ENCODE measurements at regions not wholly inside any gene's neighbourhood (a gene's known extent, or its start where the extent isn't known, plus 50 kb on each side); places are given as distances from the start of the nearest gene placed in this dataset.

DNA sequence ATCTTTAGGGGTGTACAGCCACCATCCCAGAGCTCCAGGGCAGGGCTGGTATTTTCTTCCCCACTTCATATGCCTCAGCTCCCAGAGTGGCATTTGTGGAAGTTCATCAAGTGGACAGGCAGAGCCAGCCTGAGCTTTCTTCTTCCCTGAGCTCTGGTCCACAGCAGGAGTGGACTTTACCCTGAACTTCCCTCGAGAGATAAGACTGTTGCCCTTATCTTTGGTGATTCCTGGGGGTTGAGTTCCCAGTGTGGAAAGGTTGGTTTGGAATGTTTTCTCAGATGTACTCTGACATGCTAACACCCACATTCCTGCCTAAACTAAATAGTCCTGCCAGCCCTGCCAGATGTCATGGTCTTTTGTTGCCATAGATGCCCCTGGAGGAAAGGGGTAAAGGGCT lies 62.0 kb upstream of the LGALSL start (continued):
- TF ChIP-seq, protein P1, sequence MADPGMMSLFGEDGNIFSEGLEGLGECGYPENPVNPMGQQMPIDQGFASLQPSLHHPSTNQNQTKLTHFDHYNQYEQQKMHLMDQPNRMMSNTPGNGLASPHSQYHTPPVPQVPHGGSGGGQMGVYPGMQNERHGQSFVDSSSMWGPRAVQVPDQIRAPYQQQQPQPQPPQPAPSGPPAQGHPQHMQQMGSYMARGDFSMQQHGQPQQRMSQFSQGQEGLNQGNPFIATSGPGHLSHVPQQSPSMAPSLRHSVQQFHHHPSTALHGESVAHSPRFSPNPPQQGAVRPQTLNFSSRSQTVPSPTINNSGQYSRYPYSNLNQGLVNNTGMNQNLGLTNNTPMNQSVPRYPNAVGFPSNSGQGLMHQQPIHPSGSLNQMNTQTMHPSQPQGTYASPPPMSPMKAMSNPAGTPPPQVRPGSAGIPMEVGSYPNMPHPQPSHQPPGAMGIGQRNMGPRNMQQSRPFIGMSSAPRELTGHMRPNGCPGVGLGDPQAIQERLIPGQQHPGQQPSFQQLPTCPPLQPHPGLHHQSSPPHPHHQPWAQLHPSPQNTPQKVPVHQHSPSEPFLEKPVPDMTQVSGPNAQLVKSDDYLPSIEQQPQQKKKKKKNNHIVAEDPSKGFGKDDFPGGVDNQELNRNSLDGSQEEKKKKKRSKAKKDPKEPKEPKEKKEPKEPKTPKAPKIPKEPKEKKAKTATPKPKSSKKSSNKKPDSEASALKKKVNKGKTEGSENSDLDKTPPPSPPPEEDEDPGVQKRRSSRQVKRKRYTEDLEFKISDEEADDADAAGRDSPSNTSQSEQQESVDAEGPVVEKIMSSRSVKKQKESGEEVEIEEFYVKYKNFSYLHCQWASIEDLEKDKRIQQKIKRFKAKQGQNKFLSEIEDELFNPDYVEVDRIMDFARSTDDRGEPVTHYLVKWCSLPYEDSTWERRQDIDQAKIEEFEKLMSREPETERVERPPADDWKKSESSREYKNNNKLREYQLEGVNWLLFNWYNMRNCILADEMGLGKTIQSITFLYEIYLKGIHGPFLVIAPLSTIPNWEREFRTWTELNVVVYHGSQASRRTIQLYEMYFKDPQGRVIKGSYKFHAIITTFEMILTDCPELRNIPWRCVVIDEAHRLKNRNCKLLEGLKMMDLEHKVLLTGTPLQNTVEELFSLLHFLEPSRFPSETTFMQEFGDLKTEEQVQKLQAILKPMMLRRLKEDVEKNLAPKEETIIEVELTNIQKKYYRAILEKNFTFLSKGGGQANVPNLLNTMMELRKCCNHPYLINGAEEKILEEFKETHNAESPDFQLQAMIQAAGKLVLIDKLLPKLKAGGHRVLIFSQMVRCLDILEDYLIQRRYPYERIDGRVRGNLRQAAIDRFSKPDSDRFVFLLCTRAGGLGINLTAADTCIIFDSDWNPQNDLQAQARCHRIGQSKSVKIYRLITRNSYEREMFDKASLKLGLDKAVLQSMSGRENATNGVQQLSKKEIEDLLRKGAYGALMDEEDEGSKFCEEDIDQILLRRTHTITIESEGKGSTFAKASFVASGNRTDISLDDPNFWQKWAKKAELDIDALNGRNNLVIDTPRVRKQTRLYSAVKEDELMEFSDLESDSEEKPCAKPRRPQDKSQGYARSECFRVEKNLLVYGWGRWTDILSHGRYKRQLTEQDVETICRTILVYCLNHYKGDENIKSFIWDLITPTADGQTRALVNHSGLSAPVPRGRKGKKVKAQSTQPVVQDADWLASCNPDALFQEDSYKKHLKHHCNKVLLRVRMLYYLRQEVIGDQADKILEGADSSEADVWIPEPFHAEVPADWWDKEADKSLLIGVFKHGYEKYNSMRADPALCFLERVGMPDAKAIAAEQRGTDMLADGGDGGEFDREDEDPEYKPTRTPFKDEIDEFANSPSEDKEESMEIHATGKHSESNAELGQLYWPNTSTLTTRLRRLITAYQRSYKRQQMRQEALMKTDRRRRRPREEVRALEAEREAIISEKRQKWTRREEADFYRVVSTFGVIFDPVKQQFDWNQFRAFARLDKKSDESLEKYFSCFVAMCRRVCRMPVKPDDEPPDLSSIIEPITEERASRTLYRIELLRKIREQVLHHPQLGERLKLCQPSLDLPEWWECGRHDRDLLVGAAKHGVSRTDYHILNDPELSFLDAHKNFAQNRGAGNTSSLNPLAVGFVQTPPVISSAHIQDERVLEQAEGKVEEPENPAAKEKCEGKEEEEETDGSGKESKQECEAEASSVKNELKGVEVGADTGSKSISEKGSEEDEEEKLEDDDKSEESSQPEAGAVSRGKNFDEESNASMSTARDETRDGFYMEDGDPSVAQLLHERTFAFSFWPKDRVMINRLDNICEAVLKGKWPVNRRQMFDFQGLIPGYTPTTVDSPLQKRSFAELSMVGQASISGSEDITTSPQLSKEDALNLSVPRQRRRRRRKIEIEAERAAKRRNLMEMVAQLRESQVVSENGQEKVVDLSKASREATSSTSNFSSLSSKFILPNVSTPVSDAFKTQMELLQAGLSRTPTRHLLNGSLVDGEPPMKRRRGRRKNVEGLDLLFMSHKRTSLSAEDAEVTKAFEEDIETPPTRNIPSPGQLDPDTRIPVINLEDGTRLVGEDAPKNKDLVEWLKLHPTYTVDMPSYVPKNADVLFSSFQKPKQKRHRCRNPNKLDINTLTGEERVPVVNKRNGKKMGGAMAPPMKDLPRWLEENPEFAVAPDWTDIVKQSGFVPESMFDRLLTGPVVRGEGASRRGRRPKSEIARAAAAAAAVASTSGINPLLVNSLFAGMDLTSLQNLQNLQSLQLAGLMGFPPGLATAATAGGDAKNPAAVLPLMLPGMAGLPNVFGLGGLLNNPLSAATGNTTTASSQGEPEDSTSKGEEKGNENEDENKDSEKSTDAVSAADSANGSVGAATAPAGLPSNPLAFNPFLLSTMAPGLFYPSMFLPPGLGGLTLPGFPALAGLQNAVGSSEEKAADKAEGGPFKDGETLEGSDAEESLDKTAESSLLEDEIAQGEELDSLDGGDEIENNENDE (IDR thresholded peaks at IDR 0.05; ENCODE audit: insufficient replicate concordance, low read length), result no peak
- TF ChIP-seq MAFK (IDR thresholded peaks at IDR 0.05; ENCODE audit: low read depth, low read length), result no peak
- TF ChIP-seq BRCA1 (IDR thresholded peaks at IDR 0.05; ENCODE audit: low read depth, low read length), result no peak
- TF ChIP-seq YY1 (IDR thresholded peaks at IDR 0.05; ENCODE audit: low read depth, low read length), result no peak
- TF ChIP-seq TCF12 (IDR thresholded peaks at IDR 0.05; ENCODE audit: low read depth, low read length), result no peak
- TF ChIP-seq EGR1 (IDR thresholded peaks at IDR 0.05; ENCODE audit: borderline replicate concordance, low read depth, low read length), result no peak
- TF ChIP-seq, protein P2, sequence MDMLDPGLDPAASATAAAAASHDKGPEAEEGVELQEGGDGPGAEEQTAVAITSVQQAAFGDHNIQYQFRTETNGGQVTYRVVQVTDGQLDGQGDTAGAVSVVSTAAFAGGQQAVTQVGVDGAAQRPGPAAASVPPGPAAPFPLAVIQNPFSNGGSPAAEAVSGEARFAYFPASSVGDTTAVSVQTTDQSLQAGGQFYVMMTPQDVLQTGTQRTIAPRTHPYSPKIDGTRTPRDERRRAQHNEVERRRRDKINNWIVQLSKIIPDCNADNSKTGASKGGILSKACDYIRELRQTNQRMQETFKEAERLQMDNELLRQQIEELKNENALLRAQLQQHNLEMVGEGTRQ (IDR thresholded peaks at IDR 0.05; ENCODE audit: low read length), result no peak
- TF ChIP-seq HDAC6 (IDR thresholded peaks at IDR 0.05; ENCODE audit: low read depth, low read length), result no peak
- no peak for TF ChIP-seq POLR2A (IDR thresholded peaks at IDR 0.05; ENCODE audit: control extremely low read depth in 1 of 2, low read depth in 2 of 2, low read length in 2 of 2)

All from H1 (cell line).